Chondrocyte (in vitro differentiated cells): ENCODE measurements at regions not wholly inside any gene's neighbourhood (a gene's known extent, or its start where the extent isn't known, plus 50 kb on each side); places are given as distances from the start of the nearest gene placed in this dataset.
A peak's percentile ranks its signal among the peaks of the same experiment; 100 is the strongest.

ENCODE experiments used
- DNase-seq: peaks from one replicate; pipeline ENCODE4 v3.0.0; 2021; ENCODE audit warnings: mixed read lengths, low spot score
- H3K27ac Mint-ChIP-seq: one replicate; pipeline ENCODE4 v1.8.0; 2021; ENCODE audit warnings: mild to moderate bottlenecking, moderate library complexity, mixed read lengths; ENCODE audit not compliant: unreplicated experiment
- H3K27me3 Mint-ChIP-seq: 2 replicates; pipeline ENCODE4 v1.8.0; 2021; ENCODE audit warnings: low read depth, mixed read lengths
- H3K36me3 Mint-ChIP-seq: 2 replicates; pipeline ENCODE4 v1.8.0; 2021; ENCODE audit warnings: low read depth, mixed read lengths
- H3K4me1 Mint-ChIP-seq: 2 replicates; pipeline ENCODE4 v1.8.0; 2021; ENCODE audit warnings: low read depth, mild to moderate bottlenecking, mixed read lengths
- H3K4me3 Mint-ChIP-seq: one replicate; pipeline ENCODE4 v1.8.0; 2021; ENCODE audit warnings: mild to moderate bottlenecking, moderate library complexity, mixed read lengths; ENCODE audit not compliant: unreplicated experiment
- H3K9me3 Mint-ChIP-seq: 2 replicates; pipeline ENCODE4 v1.8.0; 2021; ENCODE audit warnings: low read depth, mixed read lengths
- TF ChIP-seq, protein P1 (sequence below): fragments of 200-600 bp; sonication (generic); IDR thresholded peaks from 2 replicates; pipeline ENCODE4 v1.5.0; 2021; ENCODE audit warnings: antibody characterized with exemption, mild to moderate bottlenecking, moderate library complexity

DNA sequence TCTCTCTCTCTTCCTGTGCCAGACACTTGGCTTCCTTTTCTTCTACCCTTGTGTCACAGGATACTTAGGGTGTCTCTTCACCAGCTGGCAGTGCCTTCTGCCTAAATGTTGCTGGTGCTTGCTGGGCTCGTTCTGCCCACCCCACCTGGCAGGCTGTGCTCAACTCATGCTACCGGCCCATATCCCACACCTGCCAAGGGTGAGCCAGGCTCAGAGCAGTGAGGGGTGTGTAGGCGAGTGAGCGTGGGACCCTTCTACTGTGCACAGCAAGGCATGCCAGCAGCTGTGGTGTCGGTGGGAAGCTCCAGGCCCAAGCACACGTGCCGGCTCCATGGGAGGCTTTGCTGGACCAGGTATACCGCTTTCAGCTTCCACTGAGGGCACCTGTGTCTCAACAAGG is 1626.7 kb upstream of the ACO1 start:
- Mint-ChIP-seq H3K4me3 (no peak overlapping the region), H3K27ac (no peak overlapping the region), H3K4me1 (no peaks in the 10 kb centered on the region), H3K27me3 (peaks cover 3% of the 10 kb centered on the region), H3K36me3 (no peaks in the 10 kb centered on the region), H3K9me3 (no peaks in the 10 kb centered on the region)
- TF ChIP-seq, protein P1, sequence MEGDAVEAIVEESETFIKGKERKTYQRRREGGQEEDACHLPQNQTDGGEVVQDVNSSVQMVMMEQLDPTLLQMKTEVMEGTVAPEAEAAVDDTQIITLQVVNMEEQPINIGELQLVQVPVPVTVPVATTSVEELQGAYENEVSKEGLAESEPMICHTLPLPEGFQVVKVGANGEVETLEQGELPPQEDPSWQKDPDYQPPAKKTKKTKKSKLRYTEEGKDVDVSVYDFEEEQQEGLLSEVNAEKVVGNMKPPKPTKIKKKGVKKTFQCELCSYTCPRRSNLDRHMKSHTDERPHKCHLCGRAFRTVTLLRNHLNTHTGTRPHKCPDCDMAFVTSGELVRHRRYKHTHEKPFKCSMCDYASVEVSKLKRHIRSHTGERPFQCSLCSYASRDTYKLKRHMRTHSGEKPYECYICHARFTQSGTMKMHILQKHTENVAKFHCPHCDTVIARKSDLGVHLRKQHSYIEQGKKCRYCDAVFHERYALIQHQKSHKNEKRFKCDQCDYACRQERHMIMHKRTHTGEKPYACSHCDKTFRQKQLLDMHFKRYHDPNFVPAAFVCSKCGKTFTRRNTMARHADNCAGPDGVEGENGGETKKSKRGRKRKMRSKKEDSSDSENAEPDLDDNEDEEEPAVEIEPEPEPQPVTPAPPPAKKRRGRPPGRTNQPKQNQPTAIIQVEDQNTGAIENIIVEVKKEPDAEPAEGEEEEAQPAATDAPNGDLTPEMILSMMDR, result no peak
- peak; percentile 57 for DNase-seq

DNA sequence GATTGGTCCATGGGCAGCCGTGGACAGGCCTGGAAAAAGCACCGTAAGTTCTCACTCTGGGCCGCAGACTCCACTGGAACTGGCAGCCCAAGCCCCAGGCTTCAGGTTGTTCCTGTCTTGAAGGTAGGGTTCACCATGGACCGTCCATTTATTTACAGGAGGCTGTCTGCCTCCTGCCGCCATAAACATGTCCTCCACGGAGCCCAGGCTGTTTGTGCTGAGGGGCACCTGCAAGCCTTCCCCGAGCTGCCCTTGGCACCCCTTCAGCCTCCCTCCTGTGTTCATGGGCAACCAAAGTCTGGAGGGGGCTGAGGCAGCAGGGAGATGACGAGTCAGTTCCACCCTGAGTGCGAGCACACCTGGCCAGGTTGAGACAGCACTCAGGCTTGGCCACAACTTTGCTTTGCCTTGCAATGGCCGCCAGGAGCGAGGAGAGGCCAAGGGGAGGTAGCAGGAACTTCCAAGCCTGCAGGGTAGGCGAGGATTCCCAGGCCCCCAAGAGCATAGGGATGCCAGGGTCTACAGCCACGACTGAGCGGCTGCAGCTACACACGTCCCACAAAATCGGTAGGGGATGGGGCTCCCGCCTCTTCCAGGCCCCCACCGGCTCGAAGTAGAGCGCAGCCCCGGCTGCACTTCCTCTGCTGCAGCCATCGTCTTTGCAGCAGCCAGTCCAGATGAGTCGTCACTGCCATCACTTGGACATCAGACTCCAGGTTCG is 1625.6 kb upstream of the ACO1 start:
- TF ChIP-seq, protein P1, result no peak
- H3K27me3 Mint-ChIP-seq, result peaks cover 3% of the 10 kb centered on the region
- no peaks in the 10 kb centered on the region for H3K4me1 Mint-ChIP-seq
- H3K27ac Mint-ChIP-seq, result no peak overlapping the region
- H3K9me3 Mint-ChIP-seq, result no peaks in the 10 kb centered on the region
- no peak overlapping the region for H3K4me3 Mint-ChIP-seq
- DNase-seq, result peak; percentile 78
- no peaks in the 10 kb centered on the region for H3K36me3 Mint-ChIP-seq

DNA sequence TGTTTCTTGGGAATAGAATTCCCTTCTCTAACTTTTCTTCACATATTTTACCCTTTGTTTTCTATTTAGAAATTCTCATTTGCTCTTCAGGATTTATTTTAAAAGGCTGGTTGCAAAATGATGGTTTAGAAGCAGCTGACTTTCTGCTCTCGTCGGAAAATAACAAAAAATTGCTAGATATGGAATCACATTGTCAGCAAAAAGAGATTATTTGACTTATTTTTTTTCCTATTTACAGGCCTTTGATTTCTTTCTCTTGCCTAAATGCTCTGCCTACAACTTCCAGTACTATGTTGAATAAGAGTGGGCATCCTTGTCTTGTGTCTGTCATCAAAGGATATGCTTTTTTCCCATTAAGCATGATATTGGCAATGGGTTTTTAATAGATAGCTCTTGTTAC is 1619.1 kb upstream of the ACO1 start:
- Mint-ChIP-seq H3K4me3 (no peak overlapping the region), H3K36me3 (no peaks in the 10 kb centered on the region), H3K4me1 (no peaks in the 10 kb centered on the region), H3K9me3 (no peaks in the 10 kb centered on the region), H3K27ac (no peak overlapping the region), H3K27me3 (no peaks in the 10 kb centered on the region)
- TF ChIP-seq, protein P1, result no peak
- DNase-seq, result no peak

DNA sequence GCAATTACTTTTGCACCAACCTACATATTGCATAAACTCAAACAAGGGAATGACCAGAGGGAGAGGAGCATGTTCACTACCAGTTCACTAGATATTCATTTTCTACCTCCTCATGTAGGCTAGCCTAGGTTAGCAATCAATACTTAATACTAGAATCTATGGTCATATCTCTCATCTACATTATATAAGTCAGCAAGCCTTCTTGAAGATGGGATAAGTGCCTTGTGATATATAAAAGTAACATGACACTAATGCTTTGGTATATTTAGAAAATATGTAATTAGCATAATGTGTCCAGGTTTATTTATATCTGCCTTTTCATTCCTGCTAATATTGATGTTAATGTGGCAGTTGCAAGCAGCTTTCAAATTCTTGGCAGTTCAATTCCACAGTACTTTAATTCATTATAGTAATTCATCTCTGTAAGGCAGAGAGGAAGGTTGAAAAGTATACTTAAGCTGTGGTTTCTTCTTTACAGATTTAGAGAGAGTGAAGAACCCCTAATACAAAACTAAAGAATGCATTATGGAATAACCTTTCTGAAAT is 1613.2 kb upstream of the ACO1 start:
- H3K27ac Mint-ChIP-seq, result no peak overlapping the region
- H3K36me3 Mint-ChIP-seq, result no peaks in the 10 kb centered on the region
- TF ChIP-seq, protein P1, result no peak
- DNase-seq, result no peak
- H3K4me3 Mint-ChIP-seq, result no peak overlapping the region
- H3K4me1 Mint-ChIP-seq, result no peaks in the 10 kb centered on the region
- no peaks in the 10 kb centered on the region for H3K27me3 Mint-ChIP-seq
- no peaks in the 10 kb centered on the region for H3K9me3 Mint-ChIP-seq

DNA sequence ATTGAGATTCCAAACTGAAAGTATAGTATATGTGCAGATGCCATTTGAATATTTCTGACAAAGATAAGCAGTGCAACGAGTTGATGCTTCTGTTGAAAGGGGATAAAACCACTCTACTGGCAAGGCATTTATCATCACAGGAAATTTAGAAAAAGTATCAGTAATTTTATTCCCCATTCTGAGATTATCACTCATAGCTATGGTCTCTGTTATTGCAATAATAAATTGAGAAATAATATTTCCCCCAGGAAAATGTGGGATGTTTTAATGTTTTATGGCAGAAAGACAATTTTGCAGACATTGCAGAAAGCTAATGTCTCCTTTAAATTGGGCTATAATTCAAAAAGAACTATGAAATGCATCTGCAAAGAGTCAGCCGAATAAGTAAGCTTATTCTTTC is 1612.7 kb upstream of the ACO1 start:
- Mint-ChIP-seq H3K36me3 (no peaks in the 10 kb centered on the region), H3K9me3 (no peaks in the 10 kb centered on the region), H3K27me3 (no peaks in the 10 kb centered on the region), H3K4me3 (no peak overlapping the region), H3K4me1 (no peaks in the 10 kb centered on the region), H3K27ac (no peak overlapping the region)
- TF ChIP-seq, protein P1, result no peak
- DNase-seq, result no peak
